ENCODE measurements at regions not wholly inside any gene's neighbourhood (a gene's known extent, or its start where the extent isn't known, plus 50 kb on each side); places are given as distances from the start of the nearest gene placed in this dataset.
A peak's percentile ranks its signal among the peaks of the same experiment; 100 is the strongest.

DNA sequence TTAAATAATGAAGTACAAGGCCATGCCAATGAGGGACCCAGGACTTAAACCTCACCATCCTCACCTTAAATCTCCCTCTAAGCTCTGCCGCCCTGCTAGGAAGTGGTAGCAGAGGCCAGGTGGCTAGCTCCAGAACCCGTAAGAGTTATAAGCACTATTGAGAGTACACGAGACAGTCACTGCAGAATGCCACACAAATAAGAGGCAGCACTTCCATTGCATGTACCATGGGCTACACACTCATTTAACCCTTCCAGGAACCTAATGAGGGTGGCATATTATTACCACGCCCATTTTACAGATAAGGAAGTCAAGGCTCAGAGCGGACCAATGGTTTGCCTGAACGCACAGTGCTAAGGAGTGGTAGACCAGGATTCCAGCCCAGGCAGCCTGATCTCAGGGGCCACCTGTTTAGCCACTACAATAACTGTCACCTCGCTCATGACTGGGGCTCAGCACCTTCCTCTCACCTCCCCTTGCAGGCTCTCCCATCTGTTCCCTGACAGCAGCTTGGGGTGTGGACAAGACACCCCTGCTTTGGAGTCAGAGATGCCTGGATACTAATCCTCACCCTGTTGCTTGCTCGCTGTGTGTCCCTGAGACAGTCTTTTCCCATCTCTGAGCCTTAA, 54.8 kb upstream of the ID3 start:
- no peak for DNase-seq

DNA sequence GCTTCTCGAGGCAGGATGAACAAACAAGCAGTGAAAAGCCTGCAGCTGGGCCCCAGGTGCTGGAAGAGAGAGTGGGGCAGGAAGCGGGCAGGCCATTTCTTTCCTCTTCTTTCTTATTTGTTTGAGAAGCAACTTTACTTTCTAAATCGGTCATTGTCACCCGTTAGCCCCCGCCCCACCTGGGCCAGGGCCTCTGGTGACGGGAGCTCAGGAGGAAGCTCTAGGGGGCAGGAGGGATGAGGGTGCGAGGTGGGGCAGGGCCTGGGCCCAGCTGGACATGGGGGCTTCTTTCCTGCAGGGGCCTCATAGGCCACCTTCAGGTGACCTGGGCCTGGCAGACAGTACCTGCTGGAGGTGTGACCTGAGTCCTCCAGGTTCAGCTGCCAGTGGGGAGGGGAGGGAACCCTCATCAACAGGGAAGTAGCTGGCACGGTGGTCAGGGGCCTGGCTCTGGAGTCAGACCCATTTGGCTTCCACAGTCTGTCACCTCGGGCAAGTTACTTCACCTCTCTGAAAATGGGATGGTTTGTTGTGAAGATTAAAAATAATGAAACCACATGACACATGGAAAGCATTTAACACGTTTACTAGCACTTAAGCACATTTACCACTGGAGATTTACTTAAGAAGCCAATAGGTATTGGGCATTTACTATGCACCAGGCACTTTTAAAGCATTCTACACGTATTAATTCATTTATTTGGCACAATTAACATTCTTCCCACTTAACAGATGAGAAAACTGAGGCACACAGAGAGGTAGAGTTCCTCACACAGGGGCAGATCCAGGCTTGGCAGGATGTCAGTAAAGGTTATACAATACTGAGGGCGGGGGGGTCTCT, 54.1 kb upstream of the ID3 start:
- peak; percentile 44 for DNase-seq

DNA sequence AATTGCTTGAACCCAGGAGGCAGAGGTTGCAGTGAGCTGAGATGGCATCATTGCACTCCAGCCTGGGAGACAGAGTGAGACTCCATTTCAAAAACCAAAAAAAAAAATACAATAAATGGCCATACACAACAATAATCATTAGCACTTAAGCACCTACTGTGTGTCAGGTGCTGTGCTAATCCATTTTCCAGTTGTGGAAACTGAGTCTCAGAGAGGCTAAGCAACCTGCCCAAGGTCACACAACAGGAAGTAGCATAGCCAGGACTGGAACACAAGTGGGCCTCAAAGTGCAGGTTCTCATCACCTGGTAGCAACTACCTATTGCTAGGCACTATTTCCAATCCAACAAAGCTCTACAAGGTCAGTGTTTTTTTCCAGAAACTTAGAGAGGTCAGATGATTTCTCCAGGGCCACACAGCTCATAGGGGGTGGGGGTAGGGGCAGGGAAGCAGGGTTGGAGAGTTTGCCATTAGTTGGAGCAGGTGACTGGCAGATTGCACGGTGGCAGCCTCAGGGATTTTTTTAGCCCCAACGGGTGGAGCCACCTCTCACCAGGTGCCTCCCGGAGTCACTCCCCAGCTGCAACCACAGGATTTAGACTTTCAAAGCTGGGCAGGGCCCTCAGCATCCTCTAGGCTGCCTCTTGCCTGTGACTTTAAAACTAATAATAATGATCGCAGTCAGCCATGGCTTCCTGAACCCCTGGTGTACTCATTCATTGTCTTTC, 52.5 kb upstream of the ID3 start:
- no peak for DNase-seq

DNA sequence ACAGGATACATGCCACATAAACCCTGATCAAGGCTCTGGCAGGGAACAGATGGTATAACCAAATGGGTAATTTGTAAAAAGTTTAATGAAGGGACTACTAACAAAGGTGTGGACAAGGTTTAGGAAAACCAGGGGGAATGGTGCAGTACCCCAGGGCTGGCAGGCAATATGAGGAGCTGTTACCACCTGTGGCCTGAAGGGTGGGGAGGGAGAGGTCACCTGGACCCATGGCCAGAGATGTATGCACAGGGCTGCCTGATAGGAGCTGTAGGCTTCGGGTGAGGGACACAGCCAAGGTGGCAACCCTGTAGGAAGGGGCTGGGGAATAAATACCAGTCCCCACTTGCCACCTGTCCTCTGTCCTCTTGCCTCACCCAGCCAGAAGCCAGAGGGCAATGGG, 51.4 kb upstream of the ID3 start:
- DNase-seq = no peak

DNA sequence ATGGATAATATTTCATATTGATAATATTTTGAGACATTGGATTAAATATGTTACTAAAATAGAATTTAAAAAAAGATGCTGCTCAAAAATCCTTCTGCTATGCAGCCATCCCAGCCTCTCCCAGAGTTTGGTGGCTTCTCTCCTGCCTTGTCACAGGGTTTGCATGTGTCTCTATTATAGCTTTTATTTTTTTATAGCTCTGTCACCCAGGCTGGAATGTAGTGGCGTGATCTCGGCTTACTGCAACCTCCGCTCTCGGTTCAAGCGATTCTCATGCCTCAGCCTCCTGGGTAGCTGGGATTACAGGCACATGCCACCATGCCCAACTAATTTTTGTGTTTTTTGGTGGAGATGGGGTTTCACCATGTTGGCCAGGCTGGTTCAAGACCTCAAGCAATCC, 50.7 kb upstream of the ID3 start:
- DNase-seq = no peak

All from stimulated activated CD4-positive, alpha-beta T cell treated with anti-CD3 and anti-CD28 coated beads, Interleukin-4, amount 100 ng/mL, for 1 hour (primary cell).